Spleen (tissue), 7 donors: ENCODE measurements at regions not wholly inside any gene's neighbourhood (a gene's known extent, or its start where the extent isn't known, plus 50 kb on each side); places are given as distances from the start of the nearest gene placed in this dataset.

ENCODE experiments used
- POLR2A ChIP-seq, 3 donors: fragments of 450-650 bp; IDR thresholded peaks; one replicate each; pipeline ENCODE4 v1.5.1; 2017; ENCODE audit warnings: antibody characterized with exemption in 3 of 3, mild to moderate bottlenecking in 1 of 3
- POLR2AphosphoS5 ChIP-seq, 3 donors: sonication (generic); formaldehyde crosslinking; IDR thresholded peaks; one replicate each; pipeline ENCODE4 v1.5.1; 2017; ENCODE audit warnings: antibody characterized with exemption in 3 of 3
- TF ChIP-seq, protein P1 (sequence below), 11 experiments: fragments of 200-600 bp in 7 of 11; fragments of 450-650 bp in 4 of 11; sonication (generic) in 4 of 11; IDR thresholded peaks in 8 of 11; conservative IDR thresholded peaks in 3 of 11; 1 replicate in 7 of 11; 2 replicates in 4 of 11; pipeline versions ENCODE4 v1.4.0 to v1.8.0; 2016 to 2021; ENCODE audit warnings: antibody characterized with exemption in 11 of 11, inconsistent platforms in 4 of 11, mild to moderate bottlenecking in 1 of 11
- donor health status: DM: no; HTN: no; CAD: no; lungs with moderate emphysema.
- donor health status: DM: no; HTN: no; CAD: no.
- donor health status: DM: no; HTN: no; CAD: no.

DNA sequence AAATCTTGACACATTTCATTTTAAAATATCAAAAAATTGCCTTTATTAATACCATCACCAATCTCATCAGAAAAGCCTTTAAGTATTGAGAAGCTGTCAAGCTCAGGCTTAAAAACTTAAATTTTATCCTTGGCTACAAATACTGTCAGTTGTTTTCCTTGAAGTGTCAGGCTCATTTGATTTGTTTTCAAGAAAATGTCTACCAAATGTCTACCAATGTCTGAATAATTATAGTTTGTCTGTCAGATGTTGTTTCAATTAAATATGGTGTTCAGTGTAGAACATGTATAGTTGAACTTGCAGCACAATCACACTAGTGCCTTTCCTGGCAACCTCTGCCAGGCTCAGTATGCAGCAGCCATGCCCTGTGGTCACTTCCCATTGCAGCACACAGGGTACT lies 455.2 kb upstream of the ADAMTS16 start:
- TF ChIP-seq, protein P1, sequence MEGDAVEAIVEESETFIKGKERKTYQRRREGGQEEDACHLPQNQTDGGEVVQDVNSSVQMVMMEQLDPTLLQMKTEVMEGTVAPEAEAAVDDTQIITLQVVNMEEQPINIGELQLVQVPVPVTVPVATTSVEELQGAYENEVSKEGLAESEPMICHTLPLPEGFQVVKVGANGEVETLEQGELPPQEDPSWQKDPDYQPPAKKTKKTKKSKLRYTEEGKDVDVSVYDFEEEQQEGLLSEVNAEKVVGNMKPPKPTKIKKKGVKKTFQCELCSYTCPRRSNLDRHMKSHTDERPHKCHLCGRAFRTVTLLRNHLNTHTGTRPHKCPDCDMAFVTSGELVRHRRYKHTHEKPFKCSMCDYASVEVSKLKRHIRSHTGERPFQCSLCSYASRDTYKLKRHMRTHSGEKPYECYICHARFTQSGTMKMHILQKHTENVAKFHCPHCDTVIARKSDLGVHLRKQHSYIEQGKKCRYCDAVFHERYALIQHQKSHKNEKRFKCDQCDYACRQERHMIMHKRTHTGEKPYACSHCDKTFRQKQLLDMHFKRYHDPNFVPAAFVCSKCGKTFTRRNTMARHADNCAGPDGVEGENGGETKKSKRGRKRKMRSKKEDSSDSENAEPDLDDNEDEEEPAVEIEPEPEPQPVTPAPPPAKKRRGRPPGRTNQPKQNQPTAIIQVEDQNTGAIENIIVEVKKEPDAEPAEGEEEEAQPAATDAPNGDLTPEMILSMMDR (IDR thresholded peaks at IDR 0.05 in 8 of 11, conservative IDR thresholded peaks at IDR 0.05 in 3 of 11), result no peak
- no peak for TF ChIP-seq POLR2A (IDR thresholded peaks at IDR 0.05)
- no peak for TF ChIP-seq POLR2AphosphoS5 (IDR thresholded peaks at IDR 0.05)
